Activated naive CD4-positive, alpha-beta T cell treated with anti-CD3 and anti-CD28 coated beads, Interleukin-2, amount 50 U/mL, for 24 hours (primary cell): ENCODE measurements at regions not wholly inside any gene's neighbourhood (a gene's known extent, or its start where the extent isn't known, plus 50 kb on each side); places are given as distances from the start of the nearest gene placed in this dataset.
"Not testable (repeated sequence)": the region's sequence is repeated elsewhere in the genome, so short reads cannot be mapped to it uniquely, and the experiment has no call there.

Experiments used
- H3K27ac Mint-ChIP-seq: one replicate; pipeline ENCODE4 v1.8.0; 2021; ENCODE audit warnings: mild to moderate bottlenecking, mixed read lengths
- H3K27me3 Mint-ChIP-seq: one replicate; pipeline ENCODE4 v1.8.0; 2021; ENCODE audit warnings: mixed read lengths
- H3K36me3 Mint-ChIP-seq: one replicate; pipeline ENCODE4 v1.8.0; 2021; ENCODE audit warnings: mixed read lengths
- H3K4me1 Mint-ChIP-seq: one replicate; pipeline ENCODE4 v1.8.0; 2021; ENCODE audit warnings: mixed read lengths
- H3K4me3 Mint-ChIP-seq: one replicate; pipeline ENCODE4 v1.8.0; 2021; ENCODE audit warnings: mild to moderate bottlenecking, mixed read lengths
- H3K9me3 Mint-ChIP-seq: one replicate; pipeline ENCODE4 v1.8.0; 2021; ENCODE audit warnings: mixed read lengths

- H3K27ac Mint-ChIP-seq, H3K4me1 Mint-ChIP-seq, H3K4me3 Mint-ChIP-seq, H3K27me3 Mint-ChIP-seq, H3K36me3 Mint-ChIP-seq: not testable (repeated sequence)
- H3K9me3 Mint-ChIP-seq: peaks cover 13% of the 10 kb centered on the region
These were observed 235.8 kb upstream of the NOCT start for GRCh38 chr4:138779761-138780160.

GRCh38 chr4:138775890-138776289 lies 239.7 kb upstream of the NOCT start:
- Mint-ChIP-seq H3K36me3 (no peaks in the 10 kb centered on the region), H3K9me3 (peaks cover 4% of the 10 kb centered on the region), H3K27me3 (peaks cover 4% of the 10 kb centered on the region), H3K27ac (no peak overlapping the region), H3K4me3 (no peak overlapping the region), H3K4me1 (no peaks in the 10 kb centered on the region)

- Mint-ChIP-seq H3K9me3 (peaks cover 4% of the 10 kb centered on the region), H3K27ac (no peak overlapping the region), H3K4me1 (no peaks in the 10 kb centered on the region), H3K4me3 (no peak overlapping the region), H3K36me3 (no peaks in the 10 kb centered on the region), H3K27me3 (peaks cover 4% of the 10 kb centered on the region)
These were observed 240.1 kb upstream of the NOCT start for GRCh38 chr4:138775489-138775888.

- Mint-ChIP-seq H3K27ac (no peak overlapping the region), H3K9me3 (peaks cover 4% of the 10 kb centered on the region), H3K27me3 (peaks cover 4% of the 10 kb centered on the region), H3K36me3 (no peaks in the 10 kb centered on the region), H3K4me3 (no peak overlapping the region), H3K4me1 (no peaks in the 10 kb centered on the region)
These were observed 240.6 kb upstream of the NOCT start for GRCh38 chr4:138774940-138775339.

GRCh38 chr4:138774125-138774524 lies 241.5 kb upstream of the NOCT start:
- not testable (repeated sequence) for H3K36me3 Mint-ChIP-seq, H3K4me1 Mint-ChIP-seq, H3K4me3 Mint-ChIP-seq, H3K9me3 Mint-ChIP-seq, H3K27ac Mint-ChIP-seq, H3K27me3 Mint-ChIP-seq

- Mint-ChIP-seq H3K27ac (no peak overlapping the region), H3K4me3 (no peak overlapping the region), H3K36me3 (no peaks in the 10 kb centered on the region), H3K4me1 (no peaks in the 10 kb centered on the region), H3K9me3 (peaks cover 4% of the 10 kb centered on the region), H3K27me3 (peaks cover 5% of the 10 kb centered on the region)
These were observed 242.3 kb upstream of the NOCT start for GRCh38 chr4:138773321-138773720.

- H3K27ac Mint-ChIP-seq: no peak overlapping the region
- no peak overlapping the region for H3K4me3 Mint-ChIP-seq
- H3K27me3 Mint-ChIP-seq: peaks cover 5% of the 10 kb centered on the region
- peaks cover 4% of the 10 kb centered on the region for H3K9me3 Mint-ChIP-seq
- H3K4me1 Mint-ChIP-seq: no peaks in the 10 kb centered on the region
- H3K36me3 Mint-ChIP-seq: no peaks in the 10 kb centered on the region
These were observed 243.2 kb upstream of the NOCT start for GRCh38 chr4:138772366-138772765.

GRCh38 chr4:138770818-138771217 lies 244.8 kb upstream of the NOCT start:
- peaks cover 5% of the 10 kb centered on the region for H3K27me3 Mint-ChIP-seq
- no peaks in the 10 kb centered on the region for H3K4me1 Mint-ChIP-seq
- H3K27ac Mint-ChIP-seq: no peak overlapping the region
- H3K36me3 Mint-ChIP-seq: no peaks in the 10 kb centered on the region
- peaks cover 4% of the 10 kb centered on the region for H3K9me3 Mint-ChIP-seq
- H3K4me3 Mint-ChIP-seq: no peak overlapping the region

GRCh38 chr4:138766332-138766731 lies 249.2 kb upstream of the NOCT start:
- Mint-ChIP-seq H3K27me3 (peaks cover 1% of the 10 kb centered on the region), H3K9me3 (peaks cover 4% of the 10 kb centered on the region), H3K4me3 (no peak overlapping the region), H3K36me3 (no peaks in the 10 kb centered on the region), H3K4me1 (no peaks in the 10 kb centered on the region), H3K27ac (no peak overlapping the region)

GRCh38 chr4:138765442-138765841 lies 250.1 kb upstream of the NOCT start:
- Mint-ChIP-seq H3K4me1 (no peaks in the 10 kb centered on the region), H3K9me3 (peaks cover 4% of the 10 kb centered on the region), H3K27ac (no peak overlapping the region), H3K4me3 (no peak overlapping the region), H3K27me3 (peaks cover 1% of the 10 kb centered on the region), H3K36me3 (no peaks in the 10 kb centered on the region)

- no peak overlapping the region for H3K27ac Mint-ChIP-seq
- H3K27me3 Mint-ChIP-seq: peaks cover 4% of the 10 kb centered on the region
- no peaks in the 10 kb centered on the region for H3K4me1 Mint-ChIP-seq
- H3K4me3 Mint-ChIP-seq: no peak overlapping the region
- peaks cover 4% of the 10 kb centered on the region for H3K9me3 Mint-ChIP-seq
- H3K36me3 Mint-ChIP-seq: no peaks in the 10 kb centered on the region
These were observed 253.9 kb upstream of the NOCT start for GRCh38 chr4:138761638-138762220.

- Mint-ChIP-seq H3K36me3 (no peaks in the 10 kb centered on the region), H3K4me1 (no peaks in the 10 kb centered on the region), H3K4me3 (no peak overlapping the region), H3K27me3 (peaks cover 4% of the 10 kb centered on the region), H3K27ac (no peak overlapping the region), H3K9me3 (peaks cover 7% of the 10 kb centered on the region)
These were observed 256.1 kb upstream of the NOCT start for GRCh38 chr4:138759554-138759902.

GRCh38 chr4:138758876-138759553 lies 256.6 kb upstream of the NOCT start:
- Mint-ChIP-seq H3K27ac (no peak overlapping the region), H3K4me3 (no peak overlapping the region), H3K36me3 (no peaks in the 10 kb centered on the region), H3K27me3 (peaks cover 4% of the 10 kb centered on the region), H3K9me3 (peaks cover 5% of the 10 kb centered on the region), H3K4me1 (no peaks in the 10 kb centered on the region)

- H3K27ac Mint-ChIP-seq: no peak overlapping the region
- peaks cover 10% of the 10 kb centered on the region for H3K9me3 Mint-ChIP-seq
- H3K4me3 Mint-ChIP-seq: no peak overlapping the region
- no peaks in the 10 kb centered on the region for H3K36me3 Mint-ChIP-seq
- no peaks in the 10 kb centered on the region for H3K4me1 Mint-ChIP-seq
- H3K27me3 Mint-ChIP-seq: peaks cover 4% of the 10 kb centered on the region
These were observed 257.4 kb upstream of the NOCT start for GRCh38 chr4:138758196-138758595.

- Mint-ChIP-seq H3K4me3 (no peak overlapping the region), H3K27me3 (peaks cover 5% of the 10 kb centered on the region), H3K27ac (no peak overlapping the region), H3K36me3 (no peaks in the 10 kb centered on the region), H3K4me1 (no peaks in the 10 kb centered on the region), H3K9me3 (peaks cover 17% of the 10 kb centered on the region)
These were observed 258.1 kb upstream of the NOCT start for GRCh38 chr4:138757432-138757831.

- Mint-ChIP-seq H3K27me3 (peaks cover 5% of the 10 kb centered on the region), H3K27ac (no peak overlapping the region), H3K36me3 (no peaks in the 10 kb centered on the region), H3K9me3 (peaks cover 20% of the 10 kb centered on the region), H3K4me3 (no peak overlapping the region), H3K4me1 (no peaks in the 10 kb centered on the region)
These were observed 259.1 kb upstream of the NOCT start for GRCh38 chr4:138756519-138756918.

- Mint-ChIP-seq H3K4me1 (no peaks in the 10 kb centered on the region), H3K9me3 (peaks cover 24% of the 10 kb centered on the region), H3K27ac (no peak overlapping the region), H3K36me3 (no peaks in the 10 kb centered on the region), H3K27me3 (peaks cover 1% of the 10 kb centered on the region), H3K4me3 (no peak overlapping the region)
These were observed 264.3 kb upstream of the NOCT start for GRCh38 chr4:138751309-138751708.
